SH-SY5Y (cell line): ENCODE measurements at regions not wholly inside any gene's neighbourhood (a gene's known extent, or its start where the extent isn't known, plus 50 kb on each side); places are given as distances from the start of the nearest gene placed in this dataset.

Experiments
- GATA2 ChIP-seq: IDR thresholded peaks from 2 replicates; pipeline ENCODE4 v1.6.1; 2011; ENCODE audit warnings: mild to moderate bottlenecking, low read depth, low read length
- GATA3 ChIP-seq: IDR thresholded peaks from 2 replicates; pipeline ENCODE4 v1.6.1; 2011; ENCODE audit warnings: low read depth, mild to moderate bottlenecking, low read length, moderate library complexity

GRCh38 chr2:16278421-16279200, 338.3 kb downstream of the MYCN start:
- no peak for TF ChIP-seq GATA3
- TF ChIP-seq GATA2 = no peak

GRCh38 chr2:16277117-16277516, 336.8 kb downstream of the MYCN start:
- TF ChIP-seq GATA3 = no peak
- TF ChIP-seq GATA2 = no peak

DNA sequence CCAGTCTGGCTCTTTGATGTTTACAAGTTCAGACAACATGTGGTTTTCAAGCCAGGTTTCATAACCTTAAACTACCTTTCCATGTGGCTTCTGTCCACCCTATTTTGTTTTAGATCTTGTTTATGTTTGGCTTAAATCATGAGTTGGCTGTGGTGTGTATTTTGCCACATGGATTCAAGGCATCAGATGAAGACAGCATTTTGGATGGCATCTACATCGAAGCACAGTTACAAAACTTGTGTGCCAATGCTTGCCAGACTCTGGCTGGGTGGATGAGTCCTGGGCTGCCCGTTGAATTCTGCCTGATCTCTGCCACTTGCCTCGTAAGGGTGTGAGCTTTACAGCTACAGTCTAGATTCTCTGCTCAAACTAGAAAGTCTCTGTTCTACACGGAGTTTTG, 335.3 kb downstream of the MYCN start:
- no peak for TF ChIP-seq GATA2
- no peak for TF ChIP-seq GATA3

GRCh38 chr2:16275131-16275530, 334.8 kb downstream of the MYCN start:
- no peak for TF ChIP-seq GATA3
- no peak for TF ChIP-seq GATA2

DNA sequence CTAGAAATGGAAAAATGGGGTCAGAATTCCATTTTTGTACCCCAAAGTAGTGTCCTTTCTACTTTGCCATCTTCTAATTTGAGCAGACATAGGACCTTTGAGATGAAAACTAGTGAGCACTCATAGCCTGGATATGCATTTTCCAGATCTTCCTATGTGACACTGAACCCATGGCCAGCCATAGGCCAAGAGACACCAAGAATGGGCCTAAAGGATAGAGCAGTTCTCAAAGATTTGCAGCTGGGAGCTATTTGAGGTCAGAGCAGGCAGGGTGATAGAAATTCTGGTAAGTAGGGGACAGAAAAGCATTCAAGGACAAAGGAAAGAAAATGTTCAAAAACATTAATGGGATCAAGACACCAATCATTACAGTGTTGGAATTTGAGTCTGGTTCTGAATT, 332.8 kb downstream of the MYCN start:
- no peak for TF ChIP-seq GATA3
- TF ChIP-seq GATA2 = no peak

GRCh38 chr2:16272038-16272788, 331.9 kb downstream of the MYCN start:
- TF ChIP-seq GATA2 = peak; percentile 77
- peak; percentile 23; the same call in 1 of the 2 replicates for TF ChIP-seq GATA3

GRCh38 chr2:16271231-16271896, 331.0 kb downstream of the MYCN start:
- no peak for TF ChIP-seq GATA3

DNA sequence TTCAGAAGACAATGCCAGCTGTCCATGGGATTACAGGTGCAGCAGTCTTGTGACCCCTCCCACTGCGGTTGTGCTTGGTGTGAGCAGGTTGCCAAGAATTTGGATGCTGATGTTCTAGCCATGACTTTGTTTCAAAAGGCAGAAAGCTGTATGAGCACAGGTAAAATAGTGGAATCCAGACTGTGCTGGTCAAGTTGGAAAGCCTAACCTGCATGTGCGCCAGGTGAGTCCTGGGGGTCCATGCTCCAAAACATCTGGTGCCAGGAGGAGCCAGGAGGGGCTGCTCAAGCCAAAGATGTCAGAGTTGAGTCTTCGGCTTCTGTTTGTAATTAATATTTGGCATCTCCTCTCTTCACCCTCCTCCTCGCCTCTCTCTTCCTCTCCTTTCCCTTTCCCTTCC, 330.1 kb downstream of the MYCN start:
- TF ChIP-seq GATA3 = no peak
- no peak for TF ChIP-seq GATA2

DNA sequence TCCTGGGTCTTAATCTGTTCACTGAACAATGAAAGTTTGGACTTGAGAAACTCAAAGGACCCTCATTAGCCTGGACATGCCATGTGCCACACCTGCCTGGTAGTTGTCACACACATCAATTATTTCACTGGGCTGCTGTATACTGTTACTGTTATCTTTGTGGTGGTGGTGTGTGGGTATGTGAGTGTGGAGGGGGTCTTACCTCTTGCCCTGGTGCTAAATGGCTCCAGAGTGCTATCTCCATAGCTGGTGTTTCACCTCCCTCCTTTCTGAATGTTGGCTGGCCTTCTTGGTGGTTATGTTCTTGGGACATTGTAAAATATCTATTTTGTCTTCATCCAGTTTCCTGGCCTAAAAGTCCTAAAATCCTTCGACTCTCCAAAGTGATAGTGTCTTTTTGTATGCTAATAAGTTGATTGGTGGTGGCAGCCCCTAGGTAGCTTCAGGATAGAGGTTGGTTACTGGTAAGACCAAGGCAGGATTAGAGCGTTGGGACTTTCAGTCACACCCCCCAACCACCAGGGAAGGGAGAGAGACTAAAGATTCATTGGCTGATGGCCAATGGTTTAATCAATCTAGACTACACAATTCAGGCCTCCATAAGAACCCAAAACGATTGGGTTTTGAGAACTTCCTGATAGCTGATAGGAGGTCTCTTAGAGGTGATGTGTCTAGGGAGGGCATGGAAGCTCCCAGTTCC, 328.1 kb downstream of the MYCN start:
- TF ChIP-seq GATA3 = no peak
- no peak for TF ChIP-seq GATA2

DNA sequence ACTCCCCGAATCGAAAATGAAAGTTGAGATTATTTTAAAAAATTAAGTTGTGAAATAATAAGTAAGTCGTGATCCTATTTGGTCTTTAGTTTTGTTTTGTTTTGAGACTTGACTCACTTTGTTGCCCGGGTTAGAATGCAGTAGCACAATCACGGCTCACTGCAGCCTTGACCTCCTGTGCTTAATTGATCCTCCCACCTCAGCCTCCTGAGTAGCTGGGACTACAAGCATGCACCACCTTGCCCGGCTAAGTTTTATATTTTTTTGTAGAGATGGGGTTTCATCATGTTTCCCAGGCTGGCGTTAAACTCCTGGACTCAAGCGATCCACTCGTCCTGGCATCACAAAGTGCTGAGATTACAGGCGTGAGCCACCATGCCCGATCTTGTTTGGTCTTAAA, 326.2 kb downstream of the MYCN start:
- no peak for TF ChIP-seq GATA3
- TF ChIP-seq GATA2 = no peak

DNA sequence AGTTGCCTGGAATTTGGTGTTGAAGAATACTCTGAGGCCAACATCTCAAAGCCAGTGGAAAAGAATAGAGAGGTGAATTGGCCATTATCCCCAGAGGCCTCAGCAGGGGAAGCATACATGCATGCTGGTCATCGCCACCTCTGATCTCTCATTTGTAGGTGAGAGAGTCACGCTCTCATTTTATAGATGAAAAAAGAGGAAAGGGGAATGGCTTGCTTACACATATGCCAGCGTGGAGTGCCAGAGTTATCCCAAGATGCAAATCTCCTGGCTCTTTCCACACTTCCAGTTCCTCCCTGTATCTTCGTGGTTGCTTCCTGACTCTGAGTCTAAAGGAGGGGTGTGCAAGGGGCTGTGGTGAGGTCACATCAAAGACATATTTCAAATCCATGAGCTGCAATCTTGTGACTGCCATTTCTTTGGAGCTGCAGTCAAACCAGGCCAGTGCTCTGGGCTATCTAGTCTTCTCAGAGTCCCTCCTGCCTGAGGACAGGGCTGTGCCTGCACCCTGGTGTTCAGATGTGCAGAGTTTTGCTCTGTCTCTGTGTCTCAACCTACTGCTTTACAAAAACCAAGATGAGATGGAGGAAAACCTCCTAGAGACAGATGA, 324.7 kb downstream of the MYCN start:
- TF ChIP-seq GATA2 = no peak
- no peak for TF ChIP-seq GATA3

GRCh38 chr2:16264491-16264890, 324.1 kb downstream of the MYCN start:
- TF ChIP-seq GATA2 = no peak

DNA sequence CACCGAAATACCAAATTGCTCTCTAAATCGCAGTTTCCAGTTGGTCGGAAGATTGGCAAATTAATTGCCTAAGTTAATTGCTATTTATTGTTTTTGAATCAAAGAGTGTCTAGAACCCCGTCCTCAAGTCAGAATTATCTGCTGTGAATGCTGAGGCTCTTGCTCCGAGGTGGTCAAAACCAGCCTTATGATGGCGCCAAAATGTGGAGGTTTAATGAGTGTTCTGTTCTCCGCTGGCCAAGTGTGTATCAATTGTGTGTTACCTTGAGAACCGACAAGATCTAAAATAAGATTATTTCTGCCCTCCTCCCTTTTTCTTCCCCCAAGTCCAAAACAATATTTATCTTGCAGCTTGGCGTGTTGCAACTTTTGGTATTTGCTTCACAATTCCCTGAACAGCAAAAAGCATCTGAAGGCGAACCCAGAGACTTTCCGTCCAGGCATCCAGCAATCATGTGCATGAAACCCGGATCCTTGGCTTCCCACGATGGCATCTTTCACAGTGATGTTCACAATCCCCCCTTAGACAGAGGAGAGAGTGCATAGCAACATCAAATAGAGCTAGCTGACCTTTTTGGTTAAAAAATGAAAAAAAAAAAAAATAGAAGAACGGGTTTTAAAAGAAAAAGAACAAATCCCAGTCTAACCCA, 323.0 kb downstream of the MYCN start:
- no peak for TF ChIP-seq GATA3
- TF ChIP-seq GATA2 = no peak
